LNCAP (cell line): ENCODE measurements at regions not wholly inside any gene's neighbourhood (a gene's known extent, or its start where the extent isn't known, plus 50 kb on each side); places are given as distances from the start of the nearest gene placed in this dataset.

ENCODE experiments used
- TF ChIP-seq, protein P1 (sequence below): fragments of 450-650 bp; IDR thresholded peaks from 2 replicates; pipeline ENCODE4 v1.5.1; 2017; ENCODE audit warnings: mild to moderate bottlenecking

DNA sequence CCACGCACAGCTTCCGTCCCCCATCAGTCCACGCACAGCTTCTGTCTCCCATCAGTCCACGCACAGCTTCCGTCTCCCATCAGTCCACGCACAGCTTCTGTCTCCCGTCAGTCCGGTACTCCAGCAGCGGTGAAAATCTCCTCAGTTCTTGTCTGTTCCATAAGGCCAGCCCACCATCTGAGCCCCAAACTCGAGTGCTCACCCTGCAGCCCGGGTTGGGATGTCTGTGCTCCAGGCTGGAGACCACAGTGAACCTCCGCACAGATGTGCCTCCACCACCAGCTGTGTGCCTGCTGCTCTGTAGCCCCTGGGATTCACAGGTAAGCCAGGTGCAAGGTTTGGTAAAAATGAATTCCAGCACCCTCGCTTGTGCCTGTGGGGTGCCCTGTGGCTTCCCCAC lies 258.6 kb downstream of the NPHP4 start:
- TF ChIP-seq, protein P1, sequence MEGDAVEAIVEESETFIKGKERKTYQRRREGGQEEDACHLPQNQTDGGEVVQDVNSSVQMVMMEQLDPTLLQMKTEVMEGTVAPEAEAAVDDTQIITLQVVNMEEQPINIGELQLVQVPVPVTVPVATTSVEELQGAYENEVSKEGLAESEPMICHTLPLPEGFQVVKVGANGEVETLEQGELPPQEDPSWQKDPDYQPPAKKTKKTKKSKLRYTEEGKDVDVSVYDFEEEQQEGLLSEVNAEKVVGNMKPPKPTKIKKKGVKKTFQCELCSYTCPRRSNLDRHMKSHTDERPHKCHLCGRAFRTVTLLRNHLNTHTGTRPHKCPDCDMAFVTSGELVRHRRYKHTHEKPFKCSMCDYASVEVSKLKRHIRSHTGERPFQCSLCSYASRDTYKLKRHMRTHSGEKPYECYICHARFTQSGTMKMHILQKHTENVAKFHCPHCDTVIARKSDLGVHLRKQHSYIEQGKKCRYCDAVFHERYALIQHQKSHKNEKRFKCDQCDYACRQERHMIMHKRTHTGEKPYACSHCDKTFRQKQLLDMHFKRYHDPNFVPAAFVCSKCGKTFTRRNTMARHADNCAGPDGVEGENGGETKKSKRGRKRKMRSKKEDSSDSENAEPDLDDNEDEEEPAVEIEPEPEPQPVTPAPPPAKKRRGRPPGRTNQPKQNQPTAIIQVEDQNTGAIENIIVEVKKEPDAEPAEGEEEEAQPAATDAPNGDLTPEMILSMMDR, result no peak

DNA sequence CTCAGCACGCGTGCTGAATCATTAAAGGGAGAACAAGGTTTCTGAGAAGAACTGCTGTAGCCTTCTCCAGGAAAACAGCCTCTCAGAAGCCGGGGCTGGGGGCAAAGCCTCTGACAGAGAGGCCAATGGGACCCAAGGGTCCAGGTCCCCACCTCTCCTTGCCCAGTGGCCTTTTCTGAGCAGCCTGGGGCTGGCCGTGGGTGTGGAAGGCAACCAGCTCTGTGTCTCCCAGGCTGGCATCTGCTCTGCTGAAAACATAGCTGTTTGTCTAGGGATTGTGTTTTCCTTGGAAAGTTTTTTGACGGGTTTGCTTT lies 261.2 kb downstream of the NPHP4 start:
- TF ChIP-seq, protein P1, result no peak

DNA sequence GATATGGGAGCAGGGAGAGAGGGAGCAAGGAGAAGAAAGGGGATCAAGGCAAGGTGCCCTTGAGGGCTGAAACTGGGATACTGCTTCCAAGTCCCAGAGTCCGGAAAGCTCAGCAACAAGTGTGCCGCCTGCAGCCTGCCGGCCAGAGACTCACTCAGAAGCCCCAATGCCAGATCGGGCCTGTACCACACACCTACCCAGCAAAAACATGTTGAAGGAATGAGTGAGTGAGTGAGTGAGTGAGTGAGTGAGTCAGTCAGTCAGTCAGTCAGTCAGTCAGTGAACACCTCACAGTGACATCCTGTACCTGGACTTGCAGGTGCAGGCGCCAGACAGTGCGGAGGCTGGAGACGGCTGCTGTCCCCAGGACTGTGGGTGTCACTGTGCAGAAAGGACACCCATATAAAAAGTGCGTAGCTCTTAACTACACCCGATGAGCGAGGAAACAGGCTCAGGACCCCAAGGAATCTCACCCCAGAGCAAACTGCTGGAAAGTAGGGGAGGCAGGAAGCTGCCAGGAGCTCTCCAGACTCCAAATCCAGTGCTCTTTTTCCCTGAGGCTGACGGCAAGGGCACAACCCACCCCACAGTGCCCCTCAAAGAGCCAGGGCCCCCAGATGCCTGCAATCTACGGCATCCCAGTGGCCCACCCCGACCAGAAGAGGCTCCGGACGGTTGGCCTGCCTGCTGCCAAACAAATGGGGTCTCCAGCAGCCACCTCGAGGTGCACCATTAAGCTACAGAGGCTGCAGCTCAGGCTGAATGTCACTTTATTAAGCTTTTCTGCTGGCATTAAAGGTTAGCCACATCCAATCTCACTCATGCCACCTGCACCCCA lies 261.7 kb downstream of the NPHP4 start:
- TF ChIP-seq, protein P1, result no peak

DNA sequence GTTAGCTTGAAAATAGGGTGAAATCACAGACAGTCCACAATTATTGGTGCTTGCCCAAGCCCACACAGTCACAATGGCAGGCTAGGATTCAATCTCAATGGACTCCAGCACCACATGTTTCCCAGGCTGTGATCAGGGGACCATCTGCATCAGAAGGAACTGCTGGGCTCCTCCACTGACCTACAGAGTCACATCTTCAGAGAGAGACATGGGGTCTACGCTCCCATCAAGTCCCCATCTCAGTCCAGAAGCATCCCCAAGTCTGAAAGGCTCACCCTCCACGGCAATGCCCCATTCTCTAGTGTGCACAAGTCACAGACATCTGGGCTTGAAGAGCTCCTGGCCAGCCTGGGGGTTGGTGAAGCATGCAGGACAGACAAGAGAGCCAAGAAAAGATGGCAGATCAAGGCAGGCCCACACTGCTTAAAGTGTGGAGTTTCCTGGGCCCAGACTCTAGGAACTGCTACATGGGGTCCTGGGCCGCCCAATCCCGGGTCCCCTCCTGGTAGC lies 262.5 kb downstream of the NPHP4 start:
- TF ChIP-seq, protein P1, result no peak

DNA sequence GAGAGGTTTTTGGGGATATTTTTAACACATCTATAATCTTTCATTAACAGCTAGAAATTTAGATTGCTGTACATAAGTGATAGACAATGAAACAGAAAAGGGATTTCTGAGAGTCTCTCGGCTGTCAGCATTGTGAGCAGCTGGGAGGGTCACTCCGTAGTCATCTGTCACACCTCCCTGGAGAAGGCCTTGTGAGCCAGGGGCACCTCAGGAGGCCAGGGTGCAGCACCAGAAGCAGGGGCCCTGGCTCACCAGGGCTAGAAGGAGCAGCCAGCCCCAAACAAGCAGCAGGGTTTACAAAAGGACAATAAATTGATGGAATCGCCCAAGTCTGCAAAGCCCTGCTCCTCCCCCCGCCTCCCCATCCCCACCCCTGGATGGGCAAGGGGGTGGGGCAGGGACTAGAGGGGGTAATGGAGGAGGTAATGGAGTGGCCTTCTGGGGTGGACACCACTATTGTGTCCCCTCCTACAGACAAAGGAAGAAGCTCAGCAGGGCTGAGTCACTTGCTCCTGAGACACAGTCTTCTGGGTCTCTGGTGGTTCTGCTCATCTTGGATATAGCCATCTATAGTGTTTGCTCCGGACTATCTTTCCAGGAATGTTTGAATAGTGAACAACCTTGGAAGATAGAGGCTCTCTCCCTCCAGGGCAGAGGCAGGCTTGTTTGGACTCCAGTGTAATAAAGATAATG lies 263.4 kb downstream of the NPHP4 start:
- TF ChIP-seq, protein P1, result no peak

DNA sequence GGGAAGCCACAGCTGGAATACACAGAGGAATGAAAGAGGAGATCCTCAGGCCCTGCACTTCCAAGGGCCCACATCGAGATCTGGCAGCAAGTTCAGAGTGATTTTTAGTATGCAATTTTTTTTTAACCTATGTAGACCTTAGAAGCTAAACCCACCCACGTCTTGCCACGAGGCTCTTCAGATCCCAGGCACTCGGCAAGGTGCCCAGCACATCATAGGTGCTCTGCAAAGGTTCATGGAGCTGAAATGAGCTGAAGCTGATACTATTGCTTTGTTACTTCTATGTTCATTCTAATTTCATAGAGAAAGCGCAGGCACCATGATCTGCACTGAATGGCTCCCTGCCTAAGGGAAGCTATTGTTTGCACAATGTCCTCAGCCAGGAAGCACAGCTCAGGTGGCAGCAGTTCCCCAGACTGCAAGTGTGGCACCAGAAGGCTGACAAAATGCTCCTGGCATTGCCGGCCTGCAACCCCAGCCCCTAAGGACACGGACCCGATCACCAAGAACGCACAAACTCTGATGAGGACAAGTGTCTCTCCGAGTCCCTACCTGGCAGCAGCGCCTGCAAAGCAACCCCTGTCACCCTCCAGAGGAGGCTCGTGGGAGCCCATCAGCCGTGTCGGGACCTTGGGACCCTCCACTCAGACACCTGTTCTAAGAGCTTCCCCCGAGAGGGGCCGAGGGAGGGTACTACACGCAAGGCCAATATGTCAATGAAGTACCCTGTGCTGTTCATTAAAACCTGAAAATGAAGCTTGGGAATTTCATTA lies 264.2 kb downstream of the NPHP4 start:
- TF ChIP-seq, protein P1, result no peak

DNA sequence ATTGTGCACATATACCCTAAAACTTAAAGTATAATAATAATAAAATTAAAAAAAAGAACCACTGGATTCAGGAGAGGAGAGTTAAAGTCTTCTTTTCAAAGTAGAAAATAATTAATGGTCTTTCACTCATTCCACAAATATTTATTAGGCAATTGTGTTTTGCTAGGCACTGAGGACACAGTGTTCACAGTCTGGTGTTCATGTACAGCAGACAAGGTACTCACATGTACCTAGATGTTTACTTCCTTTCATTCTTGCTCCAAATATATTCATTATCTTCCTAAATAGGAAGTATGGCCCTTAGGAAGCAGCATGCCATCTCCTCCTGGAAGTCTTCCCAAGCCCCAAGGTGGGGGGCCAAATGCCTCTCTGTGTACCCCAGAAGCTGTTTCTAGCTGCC lies 265.0 kb downstream of the NPHP4 start:
- TF ChIP-seq, protein P1, result no peak
